ENCODE measurements at regions not wholly inside any gene's neighbourhood (a gene's known extent, or its start where the extent isn't known, plus 50 kb on each side); places are given as distances from the start of the nearest gene placed in this dataset.

DNA sequence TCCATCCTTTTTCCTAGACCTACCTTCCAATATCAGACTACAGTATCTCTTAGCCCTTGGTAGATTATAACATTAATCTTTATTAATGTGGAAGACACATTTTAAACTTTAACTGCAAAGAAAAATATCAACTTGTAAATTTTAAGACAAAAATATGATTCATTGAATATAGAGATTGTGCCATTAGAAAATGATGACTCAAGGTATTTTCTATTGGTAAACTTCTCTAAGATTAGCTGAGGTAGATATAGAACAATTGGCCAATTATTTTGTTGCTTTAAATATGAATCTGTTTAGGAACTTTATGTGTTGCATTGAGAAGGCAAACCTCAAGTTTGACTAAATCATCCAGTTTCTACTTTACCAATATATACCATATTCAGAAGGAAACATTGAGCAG is 604.7 kb downstream of the CBLN2 start:
- TF ChIP-seq, protein P1, sequence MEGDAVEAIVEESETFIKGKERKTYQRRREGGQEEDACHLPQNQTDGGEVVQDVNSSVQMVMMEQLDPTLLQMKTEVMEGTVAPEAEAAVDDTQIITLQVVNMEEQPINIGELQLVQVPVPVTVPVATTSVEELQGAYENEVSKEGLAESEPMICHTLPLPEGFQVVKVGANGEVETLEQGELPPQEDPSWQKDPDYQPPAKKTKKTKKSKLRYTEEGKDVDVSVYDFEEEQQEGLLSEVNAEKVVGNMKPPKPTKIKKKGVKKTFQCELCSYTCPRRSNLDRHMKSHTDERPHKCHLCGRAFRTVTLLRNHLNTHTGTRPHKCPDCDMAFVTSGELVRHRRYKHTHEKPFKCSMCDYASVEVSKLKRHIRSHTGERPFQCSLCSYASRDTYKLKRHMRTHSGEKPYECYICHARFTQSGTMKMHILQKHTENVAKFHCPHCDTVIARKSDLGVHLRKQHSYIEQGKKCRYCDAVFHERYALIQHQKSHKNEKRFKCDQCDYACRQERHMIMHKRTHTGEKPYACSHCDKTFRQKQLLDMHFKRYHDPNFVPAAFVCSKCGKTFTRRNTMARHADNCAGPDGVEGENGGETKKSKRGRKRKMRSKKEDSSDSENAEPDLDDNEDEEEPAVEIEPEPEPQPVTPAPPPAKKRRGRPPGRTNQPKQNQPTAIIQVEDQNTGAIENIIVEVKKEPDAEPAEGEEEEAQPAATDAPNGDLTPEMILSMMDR (IDR thresholded peaks at IDR 0.05), result no peak
- TF ChIP-seq PRRX2 (CRISPR knock-in tag; IDR thresholded peaks at IDR 0.05) (no peak), JUN (CRISPR knock-in tag; IDR thresholded peaks at IDR 0.05) (no peak), ESRRA (CRISPR knock-in tag; IDR thresholded peaks at IDR 0.05; ENCODE audit: borderline replicate concordance) (no peak)
- TF ChIP-seq, protein P2, sequence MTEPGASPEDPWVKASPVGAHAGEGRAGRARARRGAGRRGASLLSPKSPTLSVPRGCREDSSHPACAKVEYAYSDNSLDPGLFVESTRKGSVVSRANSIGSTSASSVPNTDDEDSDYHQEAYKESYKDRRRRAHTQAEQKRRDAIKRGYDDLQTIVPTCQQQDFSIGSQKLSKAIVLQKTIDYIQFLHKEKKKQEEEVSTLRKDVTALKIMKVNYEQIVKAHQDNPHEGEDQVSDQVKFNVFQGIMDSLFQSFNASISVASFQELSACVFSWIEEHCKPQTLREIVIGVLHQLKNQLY (CRISPR knock-in tag; IDR thresholded peaks at IDR 0.05), result no peak
- TF ChIP-seq, protein P3, sequence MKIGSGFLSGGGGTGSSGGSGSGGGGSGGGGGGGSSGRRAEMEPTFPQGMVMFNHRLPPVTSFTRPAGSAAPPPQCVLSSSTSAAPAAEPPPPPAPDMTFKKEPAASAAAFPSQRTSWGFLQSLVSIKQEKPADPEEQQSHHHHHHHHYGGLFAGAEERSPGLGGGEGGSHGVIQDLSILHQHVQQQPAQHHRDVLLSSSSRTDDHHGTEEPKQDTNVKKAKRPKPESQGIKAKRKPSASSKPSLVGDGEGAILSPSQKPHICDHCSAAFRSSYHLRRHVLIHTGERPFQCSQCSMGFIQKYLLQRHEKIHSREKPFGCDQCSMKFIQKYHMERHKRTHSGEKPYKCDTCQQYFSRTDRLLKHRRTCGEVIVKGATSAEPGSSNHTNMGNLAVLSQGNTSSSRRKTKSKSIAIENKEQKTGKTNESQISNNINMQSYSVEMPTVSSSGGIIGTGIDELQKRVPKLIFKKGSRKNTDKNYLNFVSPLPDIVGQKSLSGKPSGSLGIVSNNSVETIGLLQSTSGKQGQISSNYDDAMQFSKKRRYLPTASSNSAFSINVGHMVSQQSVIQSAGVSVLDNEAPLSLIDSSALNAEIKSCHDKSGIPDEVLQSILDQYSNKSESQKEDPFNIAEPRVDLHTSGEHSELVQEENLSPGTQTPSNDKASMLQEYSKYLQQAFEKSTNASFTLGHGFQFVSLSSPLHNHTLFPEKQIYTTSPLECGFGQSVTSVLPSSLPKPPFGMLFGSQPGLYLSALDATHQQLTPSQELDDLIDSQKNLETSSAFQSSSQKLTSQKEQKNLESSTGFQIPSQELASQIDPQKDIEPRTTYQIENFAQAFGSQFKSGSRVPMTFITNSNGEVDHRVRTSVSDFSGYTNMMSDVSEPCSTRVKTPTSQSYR (CRISPR knock-in tag; IDR thresholded peaks at IDR 0.05), result no peak
